Bone marrow (tissue), 2 donors: ENCODE measurements at regions not wholly inside any gene's neighbourhood (a gene's known extent, or its start where the extent isn't known, plus 50 kb on each side); places are given as distances from the start of the nearest gene placed in this dataset.

ENCODE experiments used
- DNase-seq, 2 donors: peaks; one replicate each; lab custom pipeline; 2025; lab: John Stamatoyannopoulos, UW

DNA sequence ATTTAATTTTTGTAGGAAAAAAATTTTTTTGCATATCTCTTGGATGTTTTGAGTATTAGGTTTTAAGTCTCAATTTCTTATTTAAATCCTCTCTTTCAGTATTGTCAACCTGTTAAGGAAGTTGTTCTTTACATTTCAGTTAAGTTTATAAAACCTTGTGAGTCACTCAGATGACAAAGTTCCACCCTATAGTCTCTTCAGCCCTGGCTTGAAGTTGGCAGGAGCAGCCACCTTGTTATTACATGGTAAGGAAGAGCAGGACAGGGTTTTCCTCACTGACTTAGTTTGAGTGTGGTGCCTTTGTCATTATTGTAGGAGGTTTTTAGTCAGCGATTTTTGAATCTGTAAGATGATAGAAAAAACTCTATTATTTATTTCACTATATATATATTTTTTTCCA lies 2143.9 kb downstream of the MRPL39 start:
- no peak for DNase-seq

DNA sequence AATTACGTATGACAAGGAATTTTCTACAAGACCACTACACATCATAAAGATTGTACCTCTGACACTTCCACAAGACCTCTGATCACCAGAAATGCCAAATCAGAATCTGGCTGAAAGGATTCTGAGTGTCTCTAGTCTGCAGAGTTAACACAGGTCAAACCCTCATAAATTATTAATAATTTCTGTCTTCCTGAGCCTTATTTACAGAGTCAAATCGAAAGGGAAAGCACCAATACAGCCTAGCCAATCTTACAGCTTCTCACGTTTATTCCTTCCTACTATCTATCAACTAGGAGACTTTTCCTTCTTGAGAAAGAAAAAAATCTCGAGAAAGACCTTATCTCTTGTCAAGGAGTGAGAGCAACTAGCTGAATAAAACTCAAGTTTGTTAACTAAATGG lies 2151.6 kb downstream of the MRPL39 start:
- no peak for DNase-seq

DNA sequence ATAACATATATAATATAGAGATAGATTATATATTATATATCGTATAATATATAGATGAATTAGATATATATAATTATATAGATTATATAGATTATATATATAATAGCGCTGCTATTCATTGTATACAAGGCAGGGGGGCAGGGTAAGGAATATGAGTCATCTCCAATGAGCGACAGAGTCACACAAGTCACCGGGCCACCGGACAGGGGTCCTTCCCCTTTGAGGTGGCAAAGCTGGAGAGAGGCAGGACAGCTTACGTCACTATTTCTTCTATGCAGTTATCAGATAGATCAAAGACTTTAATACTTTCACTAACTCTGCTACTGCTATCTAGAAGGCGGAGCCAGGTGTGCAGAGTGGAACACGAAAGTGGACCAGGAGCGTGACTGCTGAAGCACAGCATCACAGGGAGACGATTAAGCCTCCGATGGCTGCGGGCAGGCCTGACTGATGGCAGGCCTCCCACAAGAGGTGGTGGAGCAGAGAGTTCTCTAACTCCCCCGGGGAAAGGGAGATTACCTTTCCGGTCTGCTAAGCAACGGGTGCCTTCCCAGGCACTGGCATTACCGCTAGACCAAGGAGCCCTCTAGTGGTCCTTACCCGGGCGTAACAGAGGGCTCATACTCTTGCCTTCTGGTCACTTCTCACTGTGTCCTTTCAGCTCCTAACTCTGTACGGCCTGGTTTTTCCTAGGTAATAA lies 2154.7 kb downstream of the MRPL39 start:
- no peak for DNase-seq

DNA sequence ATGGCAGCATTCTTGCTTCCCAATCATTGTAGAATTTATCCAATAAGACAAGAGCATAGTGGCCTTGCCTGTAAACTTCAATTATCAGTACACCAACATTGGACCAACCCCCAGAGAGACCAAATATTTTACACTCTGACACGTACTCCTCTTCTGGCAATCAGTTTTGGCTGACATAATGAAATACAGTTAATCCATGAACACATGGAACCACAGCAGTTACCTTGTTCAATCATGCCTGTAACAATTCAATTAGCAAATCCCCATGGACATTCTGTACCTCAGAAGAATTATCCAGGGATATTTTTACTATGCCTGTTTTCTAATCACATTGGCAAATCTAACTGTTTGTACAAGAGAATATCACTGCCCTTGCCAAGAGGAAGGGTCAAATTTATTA lies 2162.0 kb downstream of the MRPL39 start:
- DNase-seq: no peak

DNA sequence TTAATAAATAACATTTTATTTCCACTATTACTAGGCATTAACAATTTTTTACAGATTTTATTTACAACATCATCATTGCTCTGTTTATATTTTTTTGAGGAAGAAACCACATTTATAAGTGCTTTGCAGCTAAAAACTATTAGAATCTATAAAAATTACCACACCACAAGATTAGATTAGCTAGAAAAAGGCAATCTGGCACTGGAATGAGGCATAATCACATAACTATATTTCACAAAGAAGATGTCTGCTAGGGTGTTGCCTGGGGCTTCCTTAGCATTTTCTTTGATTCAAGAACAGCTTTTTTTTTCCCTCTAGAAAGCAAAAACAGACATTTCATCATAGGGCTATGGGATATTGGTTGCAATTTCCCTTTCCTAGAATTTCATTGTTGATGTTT lies 2169.2 kb downstream of the MRPL39 start:
- DNase-seq: no peak

DNA sequence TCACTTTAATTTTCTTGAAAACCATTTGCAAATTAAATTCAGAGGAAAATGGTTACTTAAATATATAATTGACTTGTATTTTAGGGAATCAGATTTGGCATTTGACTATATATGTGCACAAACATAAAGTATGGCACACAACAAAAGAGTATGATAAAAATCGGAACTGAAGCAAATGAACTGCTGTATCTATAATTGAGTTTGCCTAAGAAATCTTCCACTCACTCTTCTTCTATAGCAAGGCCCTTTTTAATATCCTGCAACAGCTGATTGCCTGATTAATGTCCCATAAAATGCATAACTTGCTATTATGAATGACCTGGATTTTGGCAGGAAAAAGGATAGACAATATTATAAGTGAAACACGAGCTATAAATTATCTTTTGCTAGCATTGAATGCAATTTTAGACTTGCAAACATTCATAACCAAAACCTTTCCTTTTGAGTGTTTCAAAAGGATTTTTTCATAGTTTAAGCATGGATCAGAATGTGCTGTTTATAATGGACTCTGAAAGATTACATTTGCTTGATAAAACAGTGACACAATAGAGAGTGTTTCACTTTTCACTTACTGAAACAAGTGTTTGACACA lies 2204.3 kb downstream of the MRPL39 start:
- no peak for DNase-seq

DNA sequence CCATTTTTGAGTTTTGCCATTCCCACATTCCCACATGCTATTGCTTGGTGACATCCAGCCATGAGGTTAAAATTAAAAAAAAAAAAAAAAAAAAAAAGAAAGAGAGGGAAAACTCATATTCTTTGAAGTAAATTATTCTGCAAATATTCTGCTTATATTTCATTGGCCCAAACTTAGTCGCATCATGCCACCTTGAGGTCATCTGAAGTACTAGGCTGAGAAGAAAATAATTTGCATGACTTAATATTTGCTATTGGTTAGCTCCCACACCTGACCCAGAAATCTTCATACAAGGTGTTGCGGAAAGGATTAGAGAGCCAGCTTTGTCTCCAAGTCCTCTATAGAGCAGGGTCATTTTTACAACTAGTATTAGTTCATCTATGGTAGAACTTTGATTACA lies 2206.0 kb downstream of the MRPL39 start:
- no peak for DNase-seq

DNA sequence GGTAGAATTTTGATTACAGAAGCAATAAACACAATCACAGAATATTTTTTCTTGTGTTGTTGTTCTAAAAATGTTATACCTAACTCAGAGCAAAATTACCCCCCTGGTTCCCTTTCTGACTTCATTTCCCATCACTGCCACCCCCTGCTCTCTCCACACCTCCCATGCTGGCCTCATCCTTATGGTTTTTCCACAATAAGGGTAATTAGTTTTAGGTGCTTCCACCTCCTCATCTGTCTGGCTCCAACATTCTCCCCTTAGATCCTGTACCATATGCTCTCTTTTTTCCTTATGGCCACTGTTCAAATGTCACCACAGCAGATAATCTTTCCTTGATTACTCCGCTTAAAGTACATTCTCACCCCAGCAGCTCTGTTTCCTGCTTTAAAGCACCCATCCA lies 2208.6 kb downstream of the MRPL39 start:
- no peak for DNase-seq

DNA sequence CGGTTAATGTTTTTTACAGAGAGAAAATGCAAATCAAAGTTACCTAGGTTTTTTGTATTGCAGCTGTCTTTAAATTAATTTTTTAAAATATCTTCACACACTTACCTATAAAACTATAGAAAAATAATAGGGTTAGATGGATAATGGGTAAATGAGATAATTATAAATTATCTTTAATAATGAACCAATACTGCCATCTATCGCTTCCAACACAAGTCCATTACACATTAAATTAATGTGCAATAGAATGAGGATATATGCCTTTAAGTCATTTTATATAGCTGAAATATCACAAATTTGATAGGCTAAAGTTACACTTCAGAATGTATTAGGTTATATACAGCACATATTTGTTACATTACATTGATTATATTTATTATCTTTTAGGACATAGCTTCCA lies 2212.8 kb downstream of the MRPL39 start:
- no peak for DNase-seq

DNA sequence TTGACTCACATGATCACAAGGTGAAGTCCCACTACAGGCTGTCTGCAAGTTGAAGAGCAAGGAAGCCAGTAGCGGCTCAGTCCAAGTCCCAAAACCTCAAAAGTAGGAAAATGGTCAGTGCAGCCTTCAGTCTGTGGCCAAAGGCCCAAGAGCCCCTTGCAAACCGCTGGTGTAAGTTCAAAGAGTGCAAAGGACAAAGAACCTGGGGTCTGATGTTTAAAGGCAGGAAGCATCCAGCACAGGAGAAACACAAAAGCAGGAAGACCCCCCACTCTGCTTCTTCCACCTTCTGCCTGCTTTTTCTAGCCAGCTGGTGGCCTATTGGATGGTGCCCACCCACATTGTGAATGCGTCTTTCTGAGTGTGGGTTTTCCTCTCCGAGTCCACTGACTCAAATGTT lies 2222.6 kb downstream of the MRPL39 start:
- DNase-seq: no peak

DNA sequence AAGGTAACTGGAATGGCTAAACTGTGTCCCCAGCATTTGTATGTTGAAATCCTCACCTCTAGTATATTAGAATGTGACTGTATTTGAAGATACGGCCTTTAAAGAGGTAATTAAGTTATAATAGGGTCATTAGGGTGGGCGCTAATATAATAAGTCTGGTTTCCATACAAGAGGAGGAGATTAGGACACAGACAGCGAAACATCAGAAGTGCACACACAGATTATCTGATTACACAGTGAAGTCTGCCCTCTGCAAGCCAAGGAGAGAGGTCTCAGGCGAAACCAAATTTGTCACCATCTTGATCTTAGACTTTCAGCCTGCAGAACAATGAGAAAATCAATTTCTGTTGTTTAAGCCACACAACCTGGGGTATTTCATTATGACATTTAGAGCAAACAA lies 2233.1 kb downstream of the MRPL39 start:
- DNase-seq: no peak

DNA sequence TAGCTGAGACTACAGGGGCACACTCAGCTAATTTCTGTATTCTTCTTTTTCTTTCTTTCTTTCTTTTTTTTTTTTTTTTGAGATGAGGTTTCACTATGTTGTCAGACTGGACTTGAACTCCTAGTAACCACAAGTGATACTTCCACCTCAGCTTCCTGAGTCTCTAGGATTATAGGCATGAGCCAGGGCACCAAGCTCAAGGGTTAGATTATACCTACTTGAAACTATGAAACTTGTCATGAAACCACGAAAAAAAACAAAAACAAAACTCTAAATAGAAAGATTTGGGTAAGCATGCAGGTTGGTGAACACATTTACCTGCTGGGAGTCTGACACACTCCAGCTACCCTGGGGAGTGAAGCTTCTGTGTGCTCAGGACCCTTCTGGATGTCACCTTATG lies 2250.4 kb downstream of the MRPL39 start:
- no peak for DNase-seq

DNA sequence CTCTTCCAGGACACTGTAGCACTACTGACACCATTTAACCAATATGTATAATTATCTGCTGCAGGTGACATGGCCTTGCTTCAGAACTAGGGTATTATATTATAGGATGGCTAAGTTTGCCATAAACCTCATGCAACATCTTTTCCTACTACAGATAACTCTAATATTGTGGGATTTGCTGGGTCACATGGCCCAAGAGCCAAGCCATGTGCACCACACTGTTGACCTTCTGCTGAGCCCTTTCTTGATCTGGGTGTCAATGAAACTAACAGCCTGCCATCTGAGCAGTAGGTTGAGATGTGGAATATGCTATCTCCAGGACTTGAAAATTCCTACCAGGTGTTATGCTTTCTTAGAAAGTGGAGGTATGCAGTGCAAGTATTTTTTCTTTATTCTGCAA lies 2291.1 kb downstream of the MRPL39 start:
- no peak for DNase-seq

DNA sequence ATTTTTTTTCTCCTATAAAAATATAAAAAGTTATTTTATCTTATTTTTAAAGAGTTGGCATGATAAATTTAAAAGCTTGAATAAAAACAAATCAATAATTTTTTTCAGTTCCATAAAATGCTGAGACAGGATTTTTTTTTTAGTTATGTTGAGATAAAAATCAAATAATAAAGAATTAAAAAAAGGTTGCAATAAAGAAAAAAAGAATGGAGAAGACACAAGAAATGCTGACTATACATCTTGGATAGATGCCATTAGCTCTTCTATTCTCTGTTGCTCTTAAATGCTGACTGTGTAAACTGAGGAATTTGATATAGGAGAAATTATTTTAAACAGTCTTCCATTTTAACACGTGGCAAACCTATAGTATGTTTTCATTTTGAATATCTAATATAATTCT lies 2298.5 kb downstream of the MRPL39 start:
- DNase-seq: no peak

DNA sequence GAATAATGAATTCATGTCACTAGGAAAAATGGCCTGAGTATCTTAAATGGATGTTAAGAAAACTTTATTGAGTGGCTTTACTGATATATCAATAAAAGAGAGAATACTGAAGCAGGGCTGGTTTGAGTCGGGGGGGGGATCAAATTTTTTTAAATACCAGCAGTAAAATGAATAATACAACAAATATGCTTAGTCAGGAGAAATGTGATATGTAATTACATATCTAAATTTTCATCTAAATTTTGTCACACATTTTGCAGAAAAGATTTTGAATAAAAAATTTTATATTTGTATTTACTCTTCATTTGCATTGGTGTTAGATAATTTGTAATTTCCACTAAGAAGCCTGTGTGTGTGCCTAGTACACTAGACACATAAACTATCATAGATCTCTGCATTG lies 2300.2 kb downstream of the MRPL39 start:
- no peak for DNase-seq

DNA sequence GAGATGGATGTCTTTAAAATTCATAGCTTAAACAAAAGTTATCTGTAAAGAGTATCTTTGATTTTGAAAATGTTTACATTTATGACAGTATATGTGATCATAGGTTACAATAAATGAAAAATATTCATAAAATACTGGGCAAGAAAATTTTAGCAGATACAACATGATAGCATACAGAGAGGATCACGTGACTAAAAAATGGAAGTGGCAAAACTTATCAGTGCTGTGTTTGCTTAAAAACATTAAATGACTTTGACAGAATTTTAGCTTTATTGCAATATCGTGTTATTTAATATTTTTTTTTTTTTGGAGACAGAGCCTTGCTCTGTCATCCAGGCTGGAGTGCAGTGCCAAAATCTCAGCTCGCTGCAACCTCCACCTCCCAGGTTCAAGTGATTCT lies 2294.1 kb downstream of the NCAM2 start:
- DNase-seq: no peak

DNA sequence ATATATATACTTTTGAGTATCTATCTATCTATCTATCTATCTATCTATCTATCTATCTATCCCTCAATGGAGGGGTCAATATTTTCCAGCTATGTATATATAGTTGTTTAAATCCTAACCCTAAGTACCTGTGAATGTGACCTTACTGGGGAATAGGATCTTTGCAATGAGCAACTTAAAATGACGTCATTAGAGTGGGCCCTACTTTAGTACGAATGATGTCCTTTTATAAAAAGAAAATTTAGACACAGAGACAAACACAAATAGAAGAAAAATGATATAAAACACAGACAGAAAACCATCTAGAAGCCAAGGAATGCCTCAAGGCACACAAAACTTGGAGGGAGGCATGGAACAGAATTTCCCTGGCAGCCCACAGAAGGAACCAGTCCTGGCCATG lies 2283.7 kb downstream of the NCAM2 start:
- DNase-seq: no peak

DNA sequence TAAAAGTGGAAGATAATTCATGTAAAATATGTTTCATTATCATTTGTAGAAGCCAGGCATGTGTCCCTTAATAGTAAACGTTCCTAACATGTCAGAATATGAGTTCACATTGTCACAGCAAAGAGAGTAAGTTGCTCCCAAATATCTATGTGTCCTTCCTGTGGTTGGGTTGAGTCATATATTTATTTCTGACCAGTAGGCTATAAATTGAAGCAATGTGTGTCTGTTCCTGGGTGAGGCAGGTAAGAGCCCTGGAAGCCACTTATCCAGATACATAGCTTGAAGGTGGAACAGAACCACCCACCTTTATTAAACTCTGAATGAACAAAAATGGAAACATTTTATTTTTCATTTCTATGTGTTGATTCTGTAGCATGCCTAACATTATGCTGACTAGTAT lies 2251.6 kb downstream of the NCAM2 start:
- DNase-seq: no peak

DNA sequence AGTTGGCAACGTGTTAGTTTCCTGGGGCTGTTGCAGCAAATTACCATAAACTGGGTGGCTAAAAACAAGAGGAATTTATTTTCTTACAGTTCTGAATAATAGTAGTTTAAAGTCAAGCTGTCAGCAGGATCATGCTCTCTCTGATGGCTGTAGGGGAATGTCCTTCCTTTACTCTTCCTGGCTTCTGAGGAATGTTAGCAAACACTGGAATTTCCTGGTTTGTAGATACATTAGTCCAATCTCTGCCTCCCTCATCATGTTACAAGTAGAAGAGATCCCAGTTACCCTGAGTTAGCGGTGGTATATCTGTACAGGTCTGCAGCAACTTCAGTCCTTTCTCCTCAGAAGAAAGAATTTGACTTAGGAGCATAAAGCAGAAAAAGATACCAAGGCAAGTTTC lies 2249.1 kb downstream of the NCAM2 start:
- no peak for DNase-seq

DNA sequence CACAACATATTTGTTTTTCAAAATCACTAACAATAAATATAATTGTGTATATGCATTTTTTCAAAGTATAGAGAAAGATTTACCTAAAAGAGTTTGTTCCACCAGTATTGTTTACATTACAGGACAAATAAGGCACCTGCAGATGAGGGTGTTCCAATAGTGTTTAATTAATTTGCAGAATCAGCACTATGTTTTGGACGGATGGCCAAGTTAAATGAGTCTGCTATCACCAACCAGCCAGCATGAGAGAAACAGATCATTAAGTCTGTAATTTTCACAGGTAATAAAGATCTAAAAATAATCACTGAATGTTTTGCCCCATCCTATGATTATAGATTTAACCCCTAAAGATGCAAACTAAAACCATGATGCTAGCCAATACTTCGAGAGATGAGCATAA lies 2247.0 kb downstream of the NCAM2 start:
- no peak for DNase-seq

DNA sequence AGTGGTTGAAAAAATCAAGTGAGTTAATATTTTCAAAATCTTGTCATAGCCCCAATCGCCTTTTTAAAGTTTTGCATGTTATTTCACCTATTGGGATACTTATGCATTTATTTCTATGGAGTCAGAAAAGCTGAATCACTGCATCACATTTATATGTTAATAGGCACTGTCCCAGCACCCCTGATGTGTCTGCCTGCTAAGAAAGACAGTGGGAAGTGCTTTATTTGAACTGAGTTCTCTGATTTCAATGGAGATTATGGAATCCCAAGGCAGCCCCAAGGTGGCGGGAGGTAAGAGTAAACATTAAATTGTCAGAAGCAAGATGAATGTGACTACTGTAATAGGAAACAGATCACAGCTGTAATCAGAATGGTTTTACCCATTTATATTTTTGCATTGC lies 2225.7 kb downstream of the NCAM2 start:
- no peak for DNase-seq

DNA sequence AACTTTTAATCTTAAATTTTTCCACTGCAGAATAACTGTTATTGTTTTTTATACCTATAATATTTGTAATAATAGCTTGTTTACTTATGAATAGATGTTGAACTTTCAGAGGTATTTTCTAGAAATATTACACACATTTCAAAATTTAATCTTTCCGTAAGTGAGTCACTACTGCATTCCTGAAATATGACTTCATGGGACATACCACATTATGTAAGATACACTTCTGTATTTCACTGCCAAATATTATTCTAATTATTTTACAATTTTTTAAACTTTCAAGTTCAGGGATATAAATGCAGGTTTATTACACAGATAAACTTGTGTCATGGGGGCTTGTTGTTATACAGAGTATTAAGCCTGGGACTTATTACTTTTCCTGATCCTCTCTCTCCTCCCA lies 2220.5 kb downstream of the NCAM2 start:
- DNase-seq: no peak

DNA sequence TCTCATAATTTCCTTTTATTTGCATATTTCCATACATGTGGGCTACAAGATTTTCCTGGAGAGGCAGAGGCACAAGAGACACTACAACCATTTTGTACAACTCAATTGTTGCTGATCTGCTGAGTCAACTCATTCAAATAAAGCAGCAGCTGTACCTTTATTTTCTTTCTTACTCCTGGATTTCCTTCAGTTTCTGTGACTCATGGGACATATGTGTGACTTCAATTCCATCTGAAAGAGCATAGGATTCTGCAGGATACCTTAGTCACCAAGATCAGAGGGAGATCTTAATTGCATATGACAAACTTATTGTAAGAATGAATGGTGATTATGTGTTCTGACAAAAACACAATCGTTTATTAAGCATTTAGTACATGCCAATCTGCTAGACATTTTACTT lies 2219.4 kb downstream of the NCAM2 start:
- no peak for DNase-seq

DNA sequence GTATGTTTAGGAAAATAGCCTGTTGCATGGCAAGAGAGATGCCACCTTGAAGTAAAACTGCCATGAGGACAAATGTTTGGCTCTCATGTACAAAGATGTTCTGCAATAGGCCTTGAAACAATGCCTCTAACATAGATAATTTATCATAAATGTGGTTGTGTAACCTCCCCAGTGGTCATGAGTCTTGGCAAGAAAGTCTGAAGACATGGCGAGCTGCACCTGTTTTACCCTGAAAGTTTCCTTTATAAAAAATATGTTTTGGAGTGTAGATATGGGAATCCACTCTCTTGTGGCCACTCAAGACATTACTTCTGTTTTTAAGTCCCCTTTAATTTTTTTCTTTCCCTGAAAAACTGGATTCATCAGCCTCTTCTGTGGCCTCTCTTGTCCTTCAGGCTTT lies 2217.1 kb downstream of the NCAM2 start:
- no peak for DNase-seq
